K562 (cell line): ENCODE measurements at regions not wholly inside any gene's neighbourhood (a gene's known extent, or its start where the extent isn't known, plus 50 kb on each side); places are given as distances from the start of the nearest gene placed in this dataset.

ENCODE experiments used
- ATAC-seq: fragments of 200-7000 bp; cut with Tn5 transposase; 3 replicates; pipeline ENCODE4 v1.9.1; 2020; ENCODE audit warnings: moderate library complexity
- BruUV-seq: library from RNA; stranded (reverse); fragments of 400-500 nt; replicated peaks from 2 replicates; lab custom pipeline; 2021; lab: Mats Ljungman, UMichigan
- CTCF ChIA-PET: fragments of 300-600 bp; formaldehyde crosslinking; extraction: SDS; loops from one replicate; lab custom pipeline; 2021; ENCODE audit warnings: low intra/inter-chr PET ratio; lab: Yijun Ruan, JAX
- POLR2A ChIA-PET: fragments of 300-600, 350-650 bp; sonication (Branson Sonifier 250); formaldehyde crosslinking; extraction: SDS; loops from one replicate; lab custom pipeline; 2021; ENCODE audit warnings: antibody characterized with exemption, inconsistent platforms; lab: Yijun Ruan, JAX
- DNase-seq, 4 experiments: peaks; one replicate each; pipeline versions ENCODE4 v3.0.0 to v3.0.0-alpha.2; 2011 to 2018; ENCODE audit warnings: low spot score in 3 of 4, mixed read lengths in 3 of 4; ENCODE audit errors: extremely low read depth in 1 of 4
- FAIRE-seq: peaks from 2 replicates; lab custom pipeline; 2011; peaks lifted over from hg19 to GRCh38; lab: Jason Lieb, UNC
- H2AFZ ChIP-seq: 2 replicates; pipeline ENCODE4 v1.6.0; 2011; ENCODE audit warnings: low read depth, low read length, control low read depth, inconsistent platforms
- H3K27ac ChIP-seq: fragments of 200-600 bp; 3 replicates; pipeline ENCODE4 v1.8.0; 2011; ENCODE audit warnings: low read depth, mild to moderate bottlenecking, control low read depth, inconsistent platforms, low read length, moderate library complexity, mixed read lengths; ENCODE audit errors: extremely low read depth
- H3K27me3 ChIP-seq, 2 experiments: fragments of 300-600 bp in 1 of 2; 2 replicates in 1 of 2; 3 replicates in 1 of 2; pipeline versions ENCODE4 v1.6.0 to v1.8.0; 2011; ENCODE audit warnings: inconsistent platforms in 2 of 2, low read length in 2 of 2, mild to moderate bottlenecking in 1 of 2, mixed read lengths in 1 of 2, moderate library complexity in 1 of 2; ENCODE audit not compliant: control insufficient read depth in 2 of 2, insufficient read depth in 2 of 2
- H3K36me3 ChIP-seq: fragments of 300-600 bp; 3 replicates; pipeline ENCODE4 v1.8.0; 2011; ENCODE audit warnings: mild to moderate bottlenecking, low read length, inconsistent platforms; ENCODE audit not compliant: control insufficient read depth, insufficient read depth
- H3K4me1 ChIP-seq, 2 experiments: fragments of 200-600 bp in 1 of 2; replicated peaks in 1 of 2; 2 replicates in 1 of 2; 3 replicates in 1 of 2; pipeline versions ENCODE4 v1.5.1 to v1.8.0; 2011; ENCODE audit warnings: inconsistent platforms in 2 of 2, low read length in 2 of 2, mild to moderate bottlenecking in 1 of 2, mixed read lengths in 1 of 2, moderate library complexity in 1 of 2; ENCODE audit not compliant: control insufficient read depth in 2 of 2, insufficient read depth in 2 of 2
- H3K4me2 ChIP-seq: 2 replicates; pipeline ENCODE4 v1.6.1; 2011; ENCODE audit warnings: low read length, control low read depth, inconsistent platforms, mixed read lengths; ENCODE audit not compliant: insufficient read depth
- H3K4me3 ChIP-seq: fragments of 200-600 bp; sonication (generic), shearing (Covaris generic); 2 replicates; pipeline ENCODE4 v1.5.1; 2016; ENCODE audit warnings: control low read depth, inconsistent platforms
- H3K79me2 ChIP-seq: fragments of 200-600 bp; 3 replicates; pipeline ENCODE4 v1.8.0; 2011; ENCODE audit warnings: low read length, inconsistent platforms; ENCODE audit not compliant: control insufficient read depth, insufficient read depth
- H3K9ac ChIP-seq, 2 experiments: 2 replicates each; pipeline versions ENCODE4 v1.6.0 to v1.6.1; 2011; ENCODE audit warnings: low read depth in 2 of 2, low read length in 2 of 2, control low read depth in 1 of 2, inconsistent platforms in 1 of 2, mild to moderate bottlenecking in 1 of 2, mixed read lengths in 1 of 2; ENCODE audit not compliant: insufficient read depth in 1 of 2
- H3K9me1 ChIP-seq: one replicate; pipeline ENCODE4 v1.6.0; 2011; ENCODE audit warnings: inconsistent platforms, mild to moderate bottlenecking, low read length, moderate library complexity; ENCODE audit not compliant: control insufficient read depth, insufficient read depth
- H3K9me3 ChIP-seq: replicated peaks from 2 replicates; pipeline ENCODE4 v1.5.1; 2011; ENCODE audit warnings: low read depth, low read length, inconsistent platforms; ENCODE audit not compliant: control insufficient read depth, insufficient read depth
- H4K20me1 ChIP-seq: replicated peaks from 2 replicates; pipeline ENCODE4 v1.6.1; 2011; ENCODE audit warnings: low read length, inconsistent platforms, mixed read lengths; ENCODE audit not compliant: control insufficient read depth, insufficient read depth
- KAT7 ChIP-seq: sonication (generic); formaldehyde crosslinking; IDR thresholded peaks from 2 replicates; pipeline ENCODE4 v1.8.0; 2022; ENCODE audit warnings: missing genetic modification reagents, mild to moderate bottlenecking, borderline replicate concordance
- MEIS2 ChIP-seq: fragments of 450-650 bp; IDR thresholded peaks from 2 replicates; pipeline ENCODE4 v1.6.1; 2014; ENCODE audit warnings: mild to moderate bottlenecking; ENCODE audit not compliant: partially characterized antibody
- PKNOX1 ChIP-seq: fragments of 450-650 bp; IDR thresholded peaks from 2 replicates; pipeline ENCODE4 v1.6.1; 2016
- WGBS: fragments of 100-300 bp; shearing (Covaris generic); methylation state at CpG from one replicate; pipeline ENCODE4 v1.1.6; 2016; ENCODE audit warnings: low coverage, mixed read lengths; ENCODE audit not compliant: insufficient coverage; ENCODE audit errors: missing lambda C conversion rate; 5-methylcytosine and 5-hydroxymethylcytosine counted together
- in situ Hi-C: fragments of 300-500 bp; cut with MboI; formaldehyde crosslinking; loops from 4 replicates; pipeline ENCODE4 v1.15.0; 2018; ENCODE audit warnings: inconsistent platforms, mixed read lengths
- intact Hi-C: fragments of 100-400 bp; cut with micrococcal nuclease; formaldehyde crosslinking; loops from 2 replicates; pipeline ENCODE4 v1.14.2; 2022
- TF ChIP-seq, protein P1 (sequence below), 2 experiments: IDR thresholded peaks in 1 of 2; conservative IDR thresholded peaks in 1 of 2; 2 replicates each; pipeline ENCODE4 v1.6.1; 2016; ENCODE audit warnings: low read depth in 2 of 2, mild to moderate bottlenecking in 1 of 2, missing compliant biosample characterization in 1 of 2, missing genetic modification characterization in 1 of 2, moderate library complexity in 1 of 2

DNA sequence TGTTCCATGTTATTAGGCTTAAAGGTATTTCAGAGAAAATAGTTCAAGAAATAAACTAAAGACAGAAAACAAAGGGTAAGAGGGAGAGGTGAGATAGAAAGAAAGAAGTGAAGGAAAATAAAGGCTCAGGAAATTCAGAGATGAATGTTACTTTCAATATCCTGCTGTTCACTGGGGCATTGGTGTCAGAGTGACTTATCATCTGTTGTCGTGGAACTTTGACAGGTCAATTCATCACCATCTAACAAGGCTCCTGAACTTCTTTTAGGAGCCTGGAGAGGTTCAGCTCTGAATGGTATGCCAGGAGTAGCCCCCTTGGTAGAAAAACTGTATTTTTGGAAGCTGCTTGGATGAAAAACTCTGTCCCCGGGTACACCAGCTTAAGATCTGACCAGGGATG lies 100.1 kb downstream of the KLF6 start:
- Histone ChIP-seq H3K9me3 (no peaks in the 10 kb centered on the region), H3K36me3 (no peaks in the 10 kb centered on the region), H3K4me2 (no peak overlapping the region), H3K27me3 (peaks cover 0 to 9% of the 10 kb centered on the region in 2 experiments; a peak in 4 of 5 replicates)
- POLR2A ChIA-PET: no interaction called here
- CTCF ChIA-PET: no interaction called here
- BruUV-seq: no TSS peak
- in situ Hi-C loops: no loop called here
- TF ChIP-seq KAT7 (CRISPR knock-in tag) (no peak), PKNOX1 (peak; percentile 39; the same call in 1 of the 2 replicates), MEIS2 (peak; percentile 92)
- TF ChIP-seq, protein P1, sequence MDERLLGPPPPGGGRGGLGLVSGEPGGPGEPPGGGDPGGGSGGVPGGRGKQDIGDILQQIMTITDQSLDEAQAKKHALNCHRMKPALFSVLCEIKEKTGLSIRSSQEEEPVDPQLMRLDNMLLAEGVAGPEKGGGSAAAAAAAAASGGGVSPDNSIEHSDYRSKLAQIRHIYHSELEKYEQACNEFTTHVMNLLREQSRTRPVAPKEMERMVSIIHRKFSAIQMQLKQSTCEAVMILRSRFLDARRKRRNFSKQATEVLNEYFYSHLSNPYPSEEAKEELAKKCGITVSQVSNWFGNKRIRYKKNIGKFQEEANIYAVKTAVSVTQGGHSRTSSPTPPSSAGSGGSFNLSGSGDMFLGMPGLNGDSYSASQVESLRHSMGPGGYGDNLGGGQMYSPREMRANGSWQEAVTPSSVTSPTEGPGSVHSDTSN (CRISPR knock-in tag; IDR thresholded peaks at IDR 0.05; ENCODE audit: low read depth): no peak
- TF ChIP-seq, protein P1 (tag; conservative IDR thresholded peaks at IDR 0.05; ENCODE audit: low read depth): peak; percentile 89
- TF ChIP-seq, all 486 proteins: peak for 3
- Histone ChIP-seq H3K4me1 (no peaks in the 10 kb centered on the region), H4K20me1 (no peaks in the 10 kb centered on the region), H3K4me3 (no peak overlapping the region), H3K9ac (no peak overlapping the region), H2AFZ (no peak overlapping the region), H3K9me1 (no peaks in the 10 kb centered on the region), H3K27ac (no peak overlapping the region), H3K79me2 (no peaks in the 10 kb centered on the region)
- 9% methylated on average over 2 of the region's 2 CpGs for WGBS
- no peak for ATAC-seq
- FAIRE-seq: no peak
- intact Hi-C loops: no loop called here
- no peak for DNase-seq
